GM18870 (cell line): ENCODE measurements at regions not wholly inside any gene's neighbourhood (a gene's known extent, or its start where the extent isn't known, plus 50 kb on each side); places are given as distances from the start of the nearest gene placed in this dataset.
"Not testable (repeated sequence)": the region's sequence is repeated elsewhere in the genome, so short reads cannot be mapped to it uniquely, and the experiment has no call there.

ENCODE experiments used
- ATAC-seq: cut with Tn5 transposase; IDR thresholded peaks from one replicate; pipeline ENCODE4 v1.9.1; 2021; ENCODE audit warnings: moderate library complexity; ENCODE audit not compliant: unreplicated experiment

DNA sequence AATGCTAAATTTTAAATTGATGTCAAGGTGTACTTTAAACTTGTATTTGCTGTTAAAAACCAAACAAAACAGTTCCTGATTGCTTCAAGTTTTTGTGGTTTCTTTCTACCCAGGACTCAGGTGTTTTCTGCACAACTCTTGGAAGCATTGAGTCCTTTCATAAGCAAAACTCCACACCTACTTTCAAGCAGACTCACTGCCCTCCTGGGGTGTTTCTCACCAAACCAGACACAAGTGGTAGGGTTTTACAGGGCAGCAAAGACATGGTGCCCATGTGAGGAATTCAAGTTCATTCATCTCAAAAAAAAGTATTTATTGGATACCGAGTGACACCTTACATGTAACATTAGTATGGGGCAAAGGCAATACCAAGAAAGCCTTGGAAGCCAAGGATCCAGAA is 146.7 kb upstream of the BNIP2 start:
- no peak for ATAC-seq

GRCh38 chr15:59834528-59834927 is 145.4 kb upstream of the BNIP2 start:
- ATAC-seq, result no peak

GRCh38 chr15:59833366-59833765 is 144.2 kb upstream of the BNIP2 start:
- no peak for ATAC-seq

DNA sequence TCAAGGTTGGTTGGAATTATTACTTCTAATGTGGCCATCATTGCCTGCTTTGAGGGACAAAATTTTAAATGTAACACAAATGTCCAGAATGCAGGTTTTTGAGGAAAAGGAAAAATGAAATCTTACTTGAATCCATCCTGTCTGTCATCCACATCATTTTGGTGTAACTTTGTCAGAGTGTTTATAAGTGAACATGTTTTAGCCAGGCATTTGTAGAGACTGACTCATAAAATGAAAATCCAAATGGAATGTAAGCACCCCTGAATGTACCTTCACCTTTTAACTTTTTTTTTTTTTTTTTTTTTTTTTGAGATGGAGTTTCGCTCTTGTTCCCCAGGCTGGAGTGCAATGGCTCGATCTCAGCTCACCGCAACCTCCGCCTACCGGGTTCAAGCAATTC is 141.8 kb upstream of the BNIP2 start:
- no peak for ATAC-seq

DNA sequence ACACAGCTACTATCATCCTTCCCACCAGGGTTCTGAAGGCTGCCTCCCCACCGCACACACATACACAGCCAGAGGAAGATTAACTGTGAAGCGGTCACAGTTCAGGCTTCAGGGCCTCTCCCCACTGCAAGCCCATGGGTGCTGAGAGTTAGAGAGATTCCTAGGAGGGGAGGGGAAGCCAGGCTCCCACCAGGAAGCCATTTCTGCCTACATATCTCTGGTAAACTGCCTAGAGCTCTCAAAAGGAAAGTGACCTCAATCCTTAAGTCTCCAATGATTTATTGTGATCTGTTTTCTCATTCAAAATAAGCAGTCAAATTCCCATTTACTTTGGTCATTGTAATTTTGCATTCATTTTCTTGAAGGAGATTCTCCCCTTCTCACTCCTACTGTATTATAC is 141.0 kb upstream of the BNIP2 start:
- ATAC-seq, result no peak

DNA sequence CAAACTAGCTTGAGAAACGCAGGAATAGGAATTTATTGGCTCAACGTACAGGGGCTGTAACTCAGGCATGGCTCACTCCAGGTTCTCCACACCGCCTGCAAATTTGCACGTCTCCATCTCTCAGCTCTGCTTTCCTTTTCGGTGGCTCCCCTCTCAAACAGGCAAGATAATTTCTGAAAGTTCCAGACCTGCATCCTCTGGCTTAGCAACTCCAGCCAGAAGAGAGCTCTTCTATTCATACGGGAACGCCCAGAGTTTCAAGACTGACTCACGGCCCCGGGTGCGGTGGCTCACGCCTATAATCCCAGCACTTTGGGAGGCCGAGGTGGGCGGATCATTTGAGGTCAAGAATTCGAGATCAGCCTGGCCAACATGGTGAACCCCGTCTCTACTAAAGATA is 139.7 kb upstream of the BNIP2 start:
- no peak for ATAC-seq

DNA sequence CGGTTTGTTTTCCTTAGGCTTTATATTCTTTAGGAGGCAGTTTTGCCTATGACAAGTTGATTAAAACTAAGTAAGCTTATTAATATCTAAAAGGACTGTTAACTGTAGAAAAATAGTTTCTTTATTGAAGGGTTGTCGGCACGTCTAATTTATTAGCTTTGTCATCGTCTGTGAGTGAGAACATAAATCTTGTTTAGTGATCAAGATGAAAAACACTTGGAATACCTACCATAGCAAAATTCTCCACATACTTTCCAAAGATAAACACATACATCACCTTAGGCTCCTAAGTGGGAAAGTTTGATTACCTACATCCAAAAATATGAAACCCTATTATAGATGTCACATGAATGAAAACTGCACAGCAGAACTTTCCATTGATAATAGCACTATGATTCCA is 139.1 kb upstream of the BNIP2 start:
- ATAC-seq, result no peak

DNA sequence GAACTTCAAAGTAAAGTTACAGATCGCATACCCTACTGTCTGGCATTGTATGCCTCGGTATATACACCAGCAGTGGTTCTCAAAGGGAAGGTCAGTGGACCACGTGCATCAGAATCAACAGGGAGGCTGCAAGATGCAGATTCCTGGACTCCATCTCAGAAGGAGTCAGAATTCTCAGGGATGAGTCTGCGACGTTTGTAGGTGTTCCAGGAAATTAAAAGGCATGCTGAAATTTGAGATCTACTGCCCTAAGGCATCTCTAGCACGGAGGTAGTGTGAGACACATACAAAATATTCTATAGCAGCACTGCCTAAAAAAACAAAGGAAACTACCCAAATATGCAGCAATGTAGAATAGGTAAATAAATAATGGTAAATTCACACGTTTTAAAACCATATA is 136.8 kb upstream of the BNIP2 start:
- no peak for ATAC-seq

DNA sequence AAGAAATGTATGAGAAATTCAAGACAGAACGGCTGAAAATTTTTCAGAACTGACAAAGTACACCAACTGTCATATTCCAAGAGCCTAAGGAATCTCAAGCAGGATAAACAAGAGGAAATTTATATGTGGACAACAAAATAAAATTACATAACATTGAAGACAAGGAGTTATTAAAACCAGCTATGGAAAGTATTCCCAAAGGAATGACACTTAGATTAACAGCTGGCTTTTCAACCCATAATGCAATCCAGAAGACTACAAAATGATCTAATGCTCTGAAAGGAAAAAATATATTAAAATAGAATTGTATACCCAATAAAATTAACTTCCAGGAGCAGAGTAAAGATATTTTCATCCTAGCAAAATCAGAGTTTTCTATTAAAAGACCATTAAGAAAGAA is 132.2 kb upstream of the BNIP2 start:
- no peak for ATAC-seq

DNA sequence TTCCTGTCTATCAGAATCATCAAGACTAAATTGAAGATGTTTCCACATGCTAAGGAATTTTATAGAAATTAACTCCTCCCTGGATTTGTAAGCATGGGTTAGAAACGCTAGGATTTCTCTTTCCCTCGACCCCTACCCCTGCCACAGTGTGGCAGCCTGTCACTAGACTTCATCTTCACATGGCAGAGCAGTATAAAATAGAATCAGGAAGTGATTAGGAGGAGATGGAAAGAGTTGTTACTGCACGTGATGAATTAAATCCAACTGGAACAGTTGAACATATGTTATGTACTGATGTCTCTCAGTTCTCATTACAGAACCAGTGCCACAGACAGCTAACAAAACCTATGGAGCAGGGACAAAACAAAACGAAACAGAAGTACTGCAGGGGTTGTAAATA is 130.0 kb upstream of the BNIP2 start:
- ATAC-seq, result no peak

- no peak for ATAC-seq
Observed at GRCh38 chr15:59818336-59818735, 129.2 kb upstream of the BNIP2 start.

DNA sequence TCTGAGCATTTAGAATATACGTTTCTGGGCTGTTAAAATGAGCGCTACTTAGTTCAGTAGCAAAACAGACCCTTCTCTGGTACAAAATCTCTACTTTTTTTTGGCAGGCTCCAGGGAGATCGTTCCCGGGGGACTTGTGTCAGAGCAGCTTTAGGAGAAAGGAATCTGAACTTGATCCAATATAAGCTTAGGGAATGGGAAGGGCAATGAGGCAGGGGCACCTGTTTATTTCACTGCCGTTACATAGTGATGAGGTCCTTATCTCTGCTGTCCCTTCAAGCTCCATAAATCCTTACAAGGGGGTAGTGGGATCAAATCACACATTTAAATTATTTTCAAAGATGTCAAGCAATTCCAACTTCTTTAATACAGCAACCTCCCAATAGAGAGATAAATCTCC is 128.7 kb upstream of the BNIP2 start:
- no peak for ATAC-seq

GRCh38 chr15:59817053-59817452 is 127.9 kb upstream of the BNIP2 start:
- no peak for ATAC-seq

DNA sequence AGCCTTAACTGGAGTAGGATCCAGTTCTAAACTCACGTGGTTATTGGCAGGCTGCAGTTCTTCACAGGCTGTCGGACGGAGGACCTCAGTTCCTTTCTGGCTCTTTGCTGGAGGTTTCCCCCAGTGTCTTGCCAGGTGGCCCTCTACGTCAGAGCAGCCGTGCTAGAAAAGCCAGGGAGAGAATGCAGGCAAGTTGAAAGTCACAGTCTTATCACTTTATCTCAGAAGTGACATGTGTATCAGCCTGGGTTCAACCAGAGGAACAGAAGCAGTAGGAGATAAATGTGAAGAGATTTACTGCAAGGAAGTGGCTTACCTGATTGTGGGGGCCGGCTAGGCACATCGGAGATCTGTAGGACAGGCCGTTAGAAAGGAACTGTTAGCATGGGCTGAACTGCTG is 125.3 kb upstream of the BNIP2 start:
- no peak for ATAC-seq

- ATAC-seq, result no peak
Observed at GRCh38 chr15:59812889-59813288, 123.8 kb upstream of the BNIP2 start.

- no peak for ATAC-seq
Observed at GRCh38 chr15:59812250-59812870, 123.2 kb upstream of the BNIP2 start.

DNA sequence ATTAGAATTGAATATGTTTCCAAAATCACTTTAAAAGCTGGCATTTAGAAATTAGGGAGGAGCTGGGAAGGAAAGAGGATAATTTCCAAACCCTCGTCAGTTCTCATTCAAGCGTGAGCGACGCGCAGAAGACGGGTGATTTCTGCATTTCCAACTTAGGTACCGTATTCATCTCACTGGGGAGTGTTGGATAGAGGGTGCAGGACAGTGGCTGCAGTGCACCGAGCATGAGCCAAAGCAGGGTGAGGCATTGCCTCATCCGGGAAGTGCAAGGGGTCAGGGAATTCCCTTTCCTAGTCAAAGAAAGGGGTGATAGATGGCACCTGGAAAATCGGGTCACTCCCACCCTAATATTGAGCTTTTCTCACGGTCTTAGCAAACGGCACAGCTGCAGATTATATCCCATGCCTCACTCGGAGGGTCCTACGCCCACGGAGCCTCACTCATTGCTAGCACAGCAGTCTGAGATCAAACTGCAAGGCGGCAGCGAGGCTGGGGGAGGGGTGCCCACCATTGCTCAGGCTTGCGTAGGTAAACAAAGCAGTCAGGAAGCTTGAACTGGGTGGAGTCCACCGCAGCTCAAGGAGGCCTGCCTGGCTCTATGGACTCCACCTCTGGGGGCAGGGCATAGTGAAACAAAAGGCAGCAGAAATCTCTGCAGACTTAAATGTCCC is 114.3 kb upstream of the BNIP2 start:
- not testable (repeated sequence) for ATAC-seq

- no peak for ATAC-seq
Observed at GRCh38 chr15:59801649-59802048, 112.5 kb upstream of the BNIP2 start.

GRCh38 chr15:59798605-59798917 is 109.4 kb upstream of the BNIP2 start:
- ATAC-seq, result no peak

DNA sequence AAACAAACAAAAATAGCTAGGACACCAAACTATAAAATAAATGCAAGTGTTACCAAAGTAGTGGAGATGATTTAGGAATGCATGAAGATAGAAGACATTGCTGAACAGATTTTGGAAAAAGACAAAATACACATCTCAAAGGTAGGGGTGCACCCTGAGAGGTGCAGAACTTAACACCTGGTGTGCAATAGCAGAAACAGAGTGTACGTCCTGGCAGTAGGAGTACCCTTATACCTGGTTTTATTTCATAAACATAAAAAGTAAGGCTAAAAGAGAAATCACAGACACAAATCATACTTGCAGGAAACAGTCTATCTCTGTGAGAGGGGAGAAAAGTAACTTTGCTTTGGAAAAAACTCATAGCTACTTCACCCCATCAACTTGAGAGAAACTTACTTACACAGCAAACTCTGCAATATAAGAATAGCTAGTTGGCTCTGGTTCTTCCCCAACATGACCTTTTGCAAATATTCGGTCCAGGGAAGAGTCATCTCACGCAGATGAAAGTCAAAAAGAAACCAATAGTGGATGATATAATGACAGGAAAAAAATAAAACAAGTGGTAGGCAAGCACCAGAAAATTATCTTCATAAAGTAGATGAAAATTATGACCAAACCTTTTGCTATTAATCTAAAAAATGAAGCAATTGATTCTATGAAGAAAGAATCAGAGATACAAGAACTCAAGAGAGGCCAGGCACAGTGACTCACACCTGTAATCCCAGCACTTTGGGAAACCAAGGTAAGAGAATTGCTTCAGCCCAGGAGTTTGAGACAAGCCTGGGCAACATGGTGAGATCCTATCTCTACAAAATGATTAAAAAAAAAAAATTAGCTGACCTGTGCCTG is 108.9 kb upstream of the BNIP2 start:
- ATAC-seq, result no peak

GRCh38 chr15:59794229-59794886 is 105.2 kb upstream of the BNIP2 start:
- no peak for ATAC-seq

- ATAC-seq, result no peak
Observed at GRCh38 chr15:59792359-59792758, 103.2 kb upstream of the BNIP2 start.
